ENCODE measurements at regions not wholly inside any gene's neighbourhood (a gene's known extent, or its start where the extent isn't known, plus 50 kb on each side); places are given as distances from the start of the nearest gene placed in this dataset.

DNA sequence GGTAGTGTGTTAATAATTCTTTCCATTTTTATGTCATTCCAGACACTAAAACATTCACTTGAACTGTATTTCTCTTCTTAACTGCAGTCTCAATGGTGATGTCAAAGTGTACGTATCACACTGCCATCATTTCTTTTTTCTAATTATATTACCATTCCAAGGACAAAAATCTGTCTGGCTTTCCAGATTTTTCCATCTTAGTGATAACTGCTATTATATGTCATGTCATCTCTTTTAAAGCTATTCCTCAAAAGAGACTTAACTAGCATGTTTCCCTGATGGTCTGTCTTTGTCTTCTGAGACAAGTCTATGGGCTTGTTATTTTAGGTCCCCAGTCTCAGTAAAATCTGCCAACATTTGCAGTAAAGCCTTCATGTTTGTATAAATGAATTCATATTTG is 1207.1 kb downstream of the PCDH17 start:
- no peak for TF ChIP-seq CTCF (IDR thresholded peaks at IDR 0.05; ENCODE audit: borderline replicate concordance, control extremely low read depth, extremely low read depth, insufficient read depth, missing control alignments)
- no peak for DNase-seq (ENCODE audit: low spot score)
- in situ Hi-C loops (cut with MboI; ENCODE audit: low sequenced_read_pairs, unreplicated experiment), result no loop called here

DNA sequence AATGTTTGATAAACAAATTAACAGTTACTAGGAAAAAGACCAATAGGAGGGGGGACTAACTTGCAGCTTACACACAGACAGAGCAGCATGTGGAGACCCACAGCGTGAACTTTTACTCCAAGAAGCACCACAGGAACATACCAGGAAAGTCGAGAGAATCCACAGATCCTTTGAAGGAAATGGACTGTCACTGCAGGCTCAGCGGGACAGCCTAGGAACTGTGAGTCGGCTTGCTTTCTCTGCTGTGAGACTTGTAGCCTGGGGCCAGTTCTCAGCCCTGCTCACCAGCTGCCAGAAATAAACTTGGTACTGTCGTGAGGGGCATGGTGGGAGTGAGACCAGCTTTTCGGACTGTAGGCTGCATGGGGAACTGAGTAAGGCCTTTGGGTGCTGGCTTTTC is 1211.5 kb downstream of the PCDH17 start:
- DNase-seq (ENCODE audit: low spot score), result no peak
- in situ Hi-C loops (cut with MboI; ENCODE audit: low sequenced_read_pairs, unreplicated experiment), result no loop called here
- TF ChIP-seq CTCF (IDR thresholded peaks at IDR 0.05; ENCODE audit: borderline replicate concordance, control extremely low read depth, extremely low read depth, insufficient read depth, missing control alignments), result no peak

DNA sequence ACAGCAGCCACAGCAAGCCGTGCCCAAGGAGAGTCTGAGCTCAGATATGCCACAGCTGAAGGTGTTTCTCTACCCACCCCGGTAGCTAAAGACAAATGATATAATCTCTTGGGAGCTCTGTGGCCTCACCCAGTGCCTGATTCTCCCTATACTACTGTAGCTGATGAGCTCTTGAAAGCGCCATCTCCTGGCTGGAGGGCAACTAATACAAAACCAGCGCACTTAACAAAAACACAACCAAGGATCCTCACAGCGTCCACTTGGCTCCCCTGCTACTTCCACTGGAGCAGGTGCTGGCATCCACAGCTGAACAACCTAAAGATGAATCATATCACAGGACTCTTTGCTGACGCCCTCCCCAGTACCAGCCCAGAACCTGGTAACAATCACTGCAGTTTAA is 1212.0 kb downstream of the PCDH17 start:
- DNase-seq (ENCODE audit: low spot score), result no peak
- no peak for TF ChIP-seq CTCF (IDR thresholded peaks at IDR 0.05; ENCODE audit: borderline replicate concordance, control extremely low read depth, extremely low read depth, insufficient read depth, missing control alignments)
- in situ Hi-C loops (cut with MboI; ENCODE audit: low sequenced_read_pairs, unreplicated experiment), result no loop called here

- no peak for TF ChIP-seq CTCF (IDR thresholded peaks at IDR 0.05; ENCODE audit: borderline replicate concordance, control extremely low read depth, extremely low read depth, insufficient read depth, missing control alignments)
- no peak for DNase-seq (ENCODE audit: low spot score)
- in situ Hi-C loops (cut with MboI; ENCODE audit: low sequenced_read_pairs, unreplicated experiment), result no loop called here
Observed at GRCh38 chr13:58850161-58850560, 1218.6 kb downstream of the PCDH17 start.

DNA sequence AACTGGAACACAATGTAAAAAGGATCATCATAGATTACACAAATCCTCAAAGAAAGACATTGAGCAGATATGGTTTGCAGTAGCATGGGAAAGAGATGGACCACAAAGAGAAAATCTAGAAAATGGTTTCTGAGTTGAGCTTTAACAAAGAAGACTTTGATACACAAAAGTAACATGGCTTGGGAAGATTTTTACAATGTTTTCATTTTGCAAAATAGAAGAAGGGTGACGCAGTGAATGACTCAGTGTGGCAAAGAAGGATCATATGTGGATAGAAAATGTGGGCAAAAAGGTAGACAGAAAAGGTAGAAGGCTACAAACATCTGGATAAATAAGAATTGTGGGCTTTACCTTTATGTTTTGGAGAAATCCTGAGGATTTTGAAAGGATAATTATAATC is 1220.5 kb downstream of the PCDH17 start:
- no peak for DNase-seq (ENCODE audit: low spot score)
- TF ChIP-seq CTCF (IDR thresholded peaks at IDR 0.05; ENCODE audit: borderline replicate concordance, control extremely low read depth, extremely low read depth, insufficient read depth, missing control alignments), result no peak
- in situ Hi-C loops (cut with MboI; ENCODE audit: low sequenced_read_pairs, unreplicated experiment), result no loop called here

DNA sequence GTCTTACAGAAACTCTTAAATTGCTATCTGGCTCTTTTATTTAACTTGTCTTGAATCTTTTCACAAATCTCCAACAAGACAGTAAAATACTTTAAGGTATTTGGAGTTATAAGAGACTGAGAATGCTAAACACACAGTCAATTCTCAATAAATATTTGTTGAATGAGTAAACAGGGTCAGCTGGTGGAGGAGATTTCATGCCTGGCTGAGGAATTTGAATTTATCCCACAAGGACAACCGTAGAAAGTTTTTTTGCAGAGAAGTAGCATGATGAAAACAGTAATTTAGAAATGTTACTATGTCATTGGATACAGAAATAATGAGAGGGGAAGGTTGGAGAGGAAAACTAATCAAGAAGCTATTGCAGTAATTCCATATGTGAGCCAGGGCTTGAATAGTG is 1223.7 kb downstream of the PCDH17 start:
- TF ChIP-seq CTCF (IDR thresholded peaks at IDR 0.05; ENCODE audit: borderline replicate concordance, control extremely low read depth, extremely low read depth, insufficient read depth, missing control alignments), result no peak

GRCh38 chr13:58858870-58859371 is 1227.4 kb downstream of the PCDH17 start:
- in situ Hi-C loops (cut with MboI; ENCODE audit: low sequenced_read_pairs, unreplicated experiment), result no loop called here
- TF ChIP-seq CTCF (IDR thresholded peaks at IDR 0.05; ENCODE audit: borderline replicate concordance, control extremely low read depth, extremely low read depth, insufficient read depth, missing control alignments), result no peak
- DNase-seq (ENCODE audit: low spot score), result no peak

More for the DNA sequence above, 1223.7 kb downstream of the PCDH17 start:
- DNase-seq (ENCODE audit: low spot score), result no peak
- in situ Hi-C loops (cut with MboI; ENCODE audit: low sequenced_read_pairs, unreplicated experiment), result no loop called here
